ENCODE measurements at regions not wholly inside any gene's neighbourhood (a gene's known extent, or its start where the extent isn't known, plus 50 kb on each side); places are given as distances from the start of the nearest gene placed in this dataset.

DNA sequence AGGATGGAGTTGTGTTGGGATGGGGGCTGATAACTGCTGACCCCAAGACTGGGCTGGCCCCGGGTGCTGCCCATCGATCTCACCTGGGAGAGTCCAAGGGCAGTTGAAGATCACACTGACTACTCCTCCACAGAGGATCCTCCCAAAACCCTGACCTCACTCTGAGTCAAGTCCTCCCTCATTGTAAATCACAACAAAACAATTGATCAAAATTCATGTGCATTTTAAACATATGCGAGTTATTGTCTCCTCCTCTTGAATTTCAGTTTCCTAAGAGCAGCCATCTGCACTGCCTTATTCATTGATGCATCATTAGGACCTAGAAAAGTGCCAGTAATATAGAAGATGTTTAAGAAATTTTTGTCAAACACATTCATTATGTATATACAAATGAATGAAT, 273.6 kb downstream of the C1orf94 start:
- TF ChIP-seq, protein P1, sequence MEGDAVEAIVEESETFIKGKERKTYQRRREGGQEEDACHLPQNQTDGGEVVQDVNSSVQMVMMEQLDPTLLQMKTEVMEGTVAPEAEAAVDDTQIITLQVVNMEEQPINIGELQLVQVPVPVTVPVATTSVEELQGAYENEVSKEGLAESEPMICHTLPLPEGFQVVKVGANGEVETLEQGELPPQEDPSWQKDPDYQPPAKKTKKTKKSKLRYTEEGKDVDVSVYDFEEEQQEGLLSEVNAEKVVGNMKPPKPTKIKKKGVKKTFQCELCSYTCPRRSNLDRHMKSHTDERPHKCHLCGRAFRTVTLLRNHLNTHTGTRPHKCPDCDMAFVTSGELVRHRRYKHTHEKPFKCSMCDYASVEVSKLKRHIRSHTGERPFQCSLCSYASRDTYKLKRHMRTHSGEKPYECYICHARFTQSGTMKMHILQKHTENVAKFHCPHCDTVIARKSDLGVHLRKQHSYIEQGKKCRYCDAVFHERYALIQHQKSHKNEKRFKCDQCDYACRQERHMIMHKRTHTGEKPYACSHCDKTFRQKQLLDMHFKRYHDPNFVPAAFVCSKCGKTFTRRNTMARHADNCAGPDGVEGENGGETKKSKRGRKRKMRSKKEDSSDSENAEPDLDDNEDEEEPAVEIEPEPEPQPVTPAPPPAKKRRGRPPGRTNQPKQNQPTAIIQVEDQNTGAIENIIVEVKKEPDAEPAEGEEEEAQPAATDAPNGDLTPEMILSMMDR (conservative IDR thresholded peaks at IDR 0.05; ENCODE audit: low read depth, low read length), result no peak
- no peak for DNase-seq (ENCODE audit: low read depth)

DNA sequence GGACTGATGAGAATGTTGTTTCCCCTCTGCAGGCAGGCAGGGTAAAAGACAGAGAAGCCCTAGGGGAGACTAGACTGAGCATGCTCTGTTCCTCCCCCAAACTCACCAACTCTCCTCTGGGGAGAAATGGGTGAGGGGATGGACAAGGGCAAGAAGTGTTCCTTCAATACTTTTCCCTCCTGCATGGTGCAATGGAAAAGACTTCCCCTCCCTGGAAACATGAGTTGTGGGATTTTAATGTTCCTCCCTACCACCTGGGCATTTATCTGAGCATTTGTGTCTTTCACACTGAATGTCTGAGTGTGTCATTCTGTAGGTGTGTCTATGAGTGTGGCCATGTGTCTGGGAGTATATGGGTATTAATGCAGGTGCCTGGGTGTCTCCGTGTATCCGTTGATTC, 275.7 kb downstream of the C1orf94 start:
- TF ChIP-seq, protein P1 (conservative IDR thresholded peaks at IDR 0.05; ENCODE audit: low read depth, low read length), result no peak
- no peak for DNase-seq (ENCODE audit: low read depth)
- H3K4me3 ChIP-seq (ENCODE audit: low read depth, low read length), result no peak overlapping the region

More for the DNA sequence above, 273.6 kb downstream of the C1orf94 start:
- H3K4me3 ChIP-seq (ENCODE audit: low read depth, low read length), result no peak overlapping the region

DNA sequence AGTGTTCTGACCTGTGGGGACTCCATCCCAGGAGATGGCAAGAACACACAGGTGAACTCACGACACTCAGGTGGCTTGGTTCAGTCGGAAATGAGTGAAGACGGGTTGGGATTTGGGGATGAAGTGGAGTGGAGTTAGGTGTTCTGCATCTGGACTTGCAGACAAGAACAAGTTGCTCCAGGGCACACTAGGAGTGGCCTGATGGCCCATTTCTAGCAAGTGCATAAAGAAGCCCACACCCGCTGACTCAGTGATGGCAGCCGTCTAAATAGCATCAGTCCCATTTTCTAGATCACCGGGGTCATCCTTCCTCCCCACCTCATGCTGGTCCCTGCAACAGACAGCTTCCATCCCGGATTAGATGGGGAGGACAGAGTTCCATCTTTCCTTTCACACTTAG, 278.4 kb downstream of the C1orf94 start:
- no peak for DNase-seq (ENCODE audit: low read depth)
- TF ChIP-seq, protein P1 (conservative IDR thresholded peaks at IDR 0.05; ENCODE audit: low read depth, low read length), result no peak
- no peak overlapping the region for H3K4me3 ChIP-seq (ENCODE audit: low read depth, low read length)

DNA sequence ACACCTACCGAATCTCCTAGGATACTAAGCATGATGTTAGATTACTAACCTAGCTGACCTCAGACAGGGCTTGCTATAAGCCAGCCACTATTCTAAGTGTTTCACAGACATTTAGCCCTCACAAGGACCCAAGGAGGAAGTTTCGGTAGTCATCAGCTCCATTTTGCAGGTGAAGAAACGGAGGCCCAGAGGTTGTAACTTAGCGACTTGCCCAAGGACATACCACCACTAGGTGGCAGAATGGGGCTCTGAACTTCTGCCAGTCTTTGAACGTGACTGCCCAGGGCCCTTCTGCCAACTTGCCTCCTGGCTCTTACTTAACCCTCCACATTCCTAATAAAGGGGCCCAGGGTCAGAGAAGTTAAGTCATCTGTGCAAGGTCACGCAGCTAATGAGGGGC, 283.5 kb downstream of the C1orf94 start:
- TF ChIP-seq, protein P1 (conservative IDR thresholded peaks at IDR 0.05; ENCODE audit: low read depth, low read length), result peak; percentile 63
- DNase-seq (ENCODE audit: low read depth), result peak; percentile 1
- H3K4me3 ChIP-seq (ENCODE audit: low read depth, low read length), result no peak overlapping the region

DNA sequence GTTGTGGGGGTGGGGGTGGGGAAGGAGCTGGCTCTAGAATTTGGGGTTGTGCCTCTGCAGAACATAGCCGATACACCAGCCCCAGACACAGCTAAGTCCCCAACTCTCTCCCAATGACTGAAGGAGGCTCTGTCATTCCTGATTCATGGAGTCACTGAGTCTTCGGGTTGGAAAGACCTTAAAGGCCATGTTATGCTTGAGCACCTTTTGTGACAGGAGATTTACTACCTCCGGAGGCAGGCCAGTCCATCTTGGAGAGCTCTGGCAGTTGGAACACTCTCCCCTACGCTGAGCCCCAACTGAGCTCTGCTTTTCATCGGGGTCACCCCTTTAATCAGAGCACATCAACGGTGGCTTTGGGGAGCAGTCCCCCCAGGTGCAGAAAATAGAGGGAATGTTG, 284.4 kb upstream of the GJB5 start:
- H3K4me3 ChIP-seq (ENCODE audit: low read depth, low read length), result no peak overlapping the region

DNA sequence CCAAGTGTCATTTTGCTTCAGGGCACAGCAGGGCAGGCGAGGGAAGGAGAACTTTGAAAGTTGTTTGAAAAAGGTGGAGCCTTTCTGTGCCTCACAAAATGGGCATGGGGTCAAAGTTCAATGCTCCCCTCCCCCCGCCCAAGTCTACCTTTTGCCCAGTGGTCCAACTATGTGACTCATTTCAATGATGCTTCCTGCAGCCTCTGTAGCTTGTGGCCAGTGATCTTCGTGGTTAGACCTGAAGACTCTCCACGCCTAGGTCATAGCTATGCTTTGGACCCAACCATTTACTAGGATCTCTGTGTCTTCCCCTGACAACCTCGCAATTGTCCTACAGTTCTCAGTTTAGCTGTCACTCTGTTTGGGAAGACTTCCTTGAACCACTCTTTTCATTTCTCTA, 280.3 kb upstream of the GJB5 start:
- no peak for DNase-seq (ENCODE audit: low read depth)
- TF ChIP-seq, protein P1 (conservative IDR thresholded peaks at IDR 0.05; ENCODE audit: low read depth, low read length), result no peak
- H3K4me3 ChIP-seq (ENCODE audit: low read depth, low read length), result no peak overlapping the region

More for the DNA sequence above, 284.4 kb upstream of the GJB5 start:
- no peak for DNase-seq (ENCODE audit: low read depth)
- TF ChIP-seq, protein P1 (conservative IDR thresholded peaks at IDR 0.05; ENCODE audit: low read depth, low read length), result no peak

DNA sequence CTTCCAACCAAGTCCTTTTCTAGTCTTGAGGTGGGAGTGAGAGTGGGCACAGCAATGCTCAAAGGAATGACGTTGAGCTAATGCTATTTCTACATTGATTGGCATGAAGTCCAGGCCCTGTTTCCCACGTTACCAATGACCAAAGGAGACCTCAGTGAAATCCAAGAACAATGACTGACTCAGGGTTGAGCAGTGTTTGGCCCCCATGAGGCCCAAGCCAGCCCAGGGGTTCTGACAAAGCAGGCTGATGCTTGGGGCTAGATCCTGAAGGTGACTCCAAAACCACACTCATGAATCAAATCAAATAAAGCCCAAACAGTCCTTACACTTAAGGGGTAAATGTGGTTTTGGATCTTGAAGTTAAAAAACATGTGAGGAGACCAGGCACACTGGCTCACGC, 278.5 kb upstream of the GJB5 start:
- TF ChIP-seq, protein P1 (conservative IDR thresholded peaks at IDR 0.05; ENCODE audit: low read depth, low read length), result no peak
- DNase-seq (ENCODE audit: low read depth), result no peak
- no peak overlapping the region for H3K4me3 ChIP-seq (ENCODE audit: low read depth, low read length)
